Nephron (organoid): ENCODE measurements at regions not wholly inside any gene's neighbourhood (a gene's known extent, or its start where the extent isn't known, plus 50 kb on each side); places are given as distances from the start of the nearest gene placed in this dataset.

Experiments
- H3K27ac Mint-ChIP-seq, 3 experiments: 2 replicates each; pipeline ENCODE4 v1.8.0; 2020; ENCODE audit warnings: mixed read lengths in 3 of 3, mild to moderate bottlenecking in 2 of 3, moderate library complexity in 1 of 3
- H3K27me3 Mint-ChIP-seq: 2 replicates; pipeline ENCODE4 v1.8.0; 2021; ENCODE audit warnings: low read depth, mild to moderate bottlenecking, moderate library complexity, mixed read lengths
- H3K36me3 Mint-ChIP-seq: 2 replicates; pipeline ENCODE4 v1.8.0; 2020; ENCODE audit warnings: low read depth, mixed read lengths
- H3K4me1 Mint-ChIP-seq: 2 replicates; pipeline ENCODE4 v1.8.0; 2020; ENCODE audit warnings: mixed read lengths
- H3K4me3 Mint-ChIP-seq, 3 experiments: 2 replicates each; pipeline ENCODE4 v1.8.0; 2020; ENCODE audit warnings: mild to moderate bottlenecking in 3 of 3, mixed read lengths in 3 of 3, moderate library complexity in 2 of 3
- H3K9me3 Mint-ChIP-seq: 2 replicates; pipeline ENCODE4 v1.8.0; 2020; ENCODE audit warnings: mixed read lengths
- CTCF ChIP-seq, 3 experiments: fragments of 200-600 bp; sonication (generic); IDR thresholded peaks; one replicate each; pipeline ENCODE4 v1.5.0; 2021; ENCODE audit warnings: antibody characterized with exemption in 3 of 3; ENCODE audit not compliant: unreplicated experiment in 3 of 3

- no peaks in the 10 kb centered on the region for H3K27me3 Mint-ChIP-seq
Observed at GRCh38 chr7:25985196-25985595, 166.8 kb upstream of the NFE2L3 start.

DNA sequence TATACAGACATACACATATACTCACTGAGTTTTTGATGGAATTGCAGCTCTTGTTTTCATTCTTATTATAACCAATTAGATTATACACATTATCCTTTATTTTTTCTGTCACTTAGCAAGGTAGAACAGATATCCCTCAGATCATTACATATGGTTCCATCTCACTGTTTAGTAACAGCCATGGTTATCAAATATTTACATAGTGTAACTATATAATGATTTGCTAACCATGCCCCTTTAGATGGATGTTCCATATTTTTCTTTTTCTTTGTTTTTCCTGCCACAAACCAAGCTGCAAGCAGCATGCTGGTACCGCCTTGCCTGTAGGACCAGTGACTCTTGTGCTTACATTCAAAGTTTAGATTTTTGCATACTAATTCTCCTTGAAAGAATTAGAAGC, 163.4 kb upstream of the NFE2L3 start:
- no peaks in the 10 kb centered on the region for H3K9me3 Mint-ChIP-seq
- H3K36me3 Mint-ChIP-seq, result no peaks in the 10 kb centered on the region
- peak overlapping the region in 2 of 3 experiments; percentile 3 to 69 for H3K27ac Mint-ChIP-seq
- no peak for TF ChIP-seq CTCF (IDR thresholded peaks at IDR 0.05; ENCODE audit: unreplicated experiment in 3 of 3)
- H3K27me3 Mint-ChIP-seq, result peaks cover 4% of the 10 kb centered on the region
- H3K4me1 Mint-ChIP-seq, result peaks cover 15% of the 10 kb centered on the region
- H3K4me3 Mint-ChIP-seq, result no peak overlapping the region

More at GRCh38 chr7:25985196-25985595, 166.8 kb upstream of the NFE2L3 start:
- no peak overlapping the region for H3K27ac Mint-ChIP-seq
- no peak for TF ChIP-seq CTCF (IDR thresholded peaks at IDR 0.05; ENCODE audit: unreplicated experiment in 3 of 3)
- no peaks in the 10 kb centered on the region for H3K9me3 Mint-ChIP-seq
- H3K36me3 Mint-ChIP-seq, result no peaks in the 10 kb centered on the region
- no peak overlapping the region for H3K4me3 Mint-ChIP-seq
- H3K4me1 Mint-ChIP-seq, result peaks cover 12% of the 10 kb centered on the region

GRCh38 chr7:25989140-25989705, 162.8 kb upstream of the NFE2L3 start:
- no peak for TF ChIP-seq CTCF (IDR thresholded peaks at IDR 0.05; ENCODE audit: unreplicated experiment in 3 of 3)
- H3K27ac Mint-ChIP-seq, result peak overlapping the region; percentile 3 to 69 (median 26)
- no peaks in the 10 kb centered on the region for H3K9me3 Mint-ChIP-seq
- peaks cover 15% of the 10 kb centered on the region for H3K4me1 Mint-ChIP-seq
- H3K36me3 Mint-ChIP-seq, result no peaks in the 10 kb centered on the region
- peaks cover 4% of the 10 kb centered on the region for H3K27me3 Mint-ChIP-seq
- no peak overlapping the region for H3K4me3 Mint-ChIP-seq

DNA sequence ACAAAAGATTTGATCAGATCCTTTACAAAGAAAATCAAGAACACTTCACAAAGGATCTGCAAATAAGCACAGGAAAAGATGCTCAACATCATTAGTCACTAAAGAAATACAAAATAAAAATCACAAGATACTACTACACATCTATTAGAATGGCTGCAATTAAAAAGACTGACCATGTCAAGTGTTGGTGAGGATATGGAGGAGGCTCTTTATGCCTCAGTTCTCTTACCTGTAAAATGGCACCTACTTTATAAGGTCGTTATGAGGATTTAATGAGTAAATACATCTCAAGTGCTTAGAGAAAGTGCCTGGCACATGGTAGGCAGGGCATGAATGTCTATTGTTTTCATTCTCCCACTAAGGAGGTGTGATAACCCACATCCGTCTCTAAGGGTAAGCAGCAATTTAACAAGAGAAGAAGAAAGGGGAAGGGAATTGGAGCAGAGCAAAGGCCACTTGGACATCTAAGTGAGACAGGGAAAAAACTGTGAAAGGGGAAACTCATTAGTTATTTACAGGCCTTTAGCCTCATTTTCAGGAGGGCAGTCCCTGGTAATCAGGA, 157.5 kb upstream of the NFE2L3 start:
- H3K4me1 Mint-ChIP-seq, result peaks cover 20% of the 10 kb centered on the region

DNA sequence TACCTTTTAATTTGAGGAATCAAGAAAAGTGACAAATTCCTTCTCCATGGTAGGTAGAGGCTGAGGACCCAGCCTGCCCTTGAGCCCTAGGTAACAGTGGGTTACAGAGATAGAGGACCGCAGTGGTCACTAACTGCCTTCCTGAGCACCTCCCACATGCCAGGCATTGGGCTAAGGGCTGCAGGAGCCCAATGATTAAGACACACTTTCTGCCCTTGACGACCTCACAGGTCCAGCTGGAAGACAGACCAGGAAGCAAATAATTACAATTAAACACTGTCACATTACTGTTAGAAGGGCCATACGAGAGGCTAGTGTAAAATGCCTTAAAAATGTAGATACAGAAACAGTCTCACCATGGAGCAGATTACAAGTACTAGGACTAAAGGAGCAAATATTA, 156.8 kb upstream of the NFE2L3 start:
- Mint-ChIP-seq H3K4me1 (peaks cover 14% of the 10 kb centered on the region), H3K27me3 (peaks cover 4% of the 10 kb centered on the region), H3K4me3 (no peak overlapping the region), H3K27ac (no peak overlapping the region), H3K36me3 (no peaks in the 10 kb centered on the region), H3K9me3 (no peaks in the 10 kb centered on the region)
- TF ChIP-seq CTCF (IDR thresholded peaks at IDR 0.05; ENCODE audit: unreplicated experiment in 3 of 3), result no peak

More for the DNA sequence above, 157.5 kb upstream of the NFE2L3 start:
- no peaks in the 10 kb centered on the region for H3K36me3 Mint-ChIP-seq
- no peak overlapping the region for H3K27ac Mint-ChIP-seq
- H3K27me3 Mint-ChIP-seq, result peaks cover 4% of the 10 kb centered on the region
- no peak for TF ChIP-seq CTCF (IDR thresholded peaks at IDR 0.05; ENCODE audit: unreplicated experiment in 3 of 3)
- no peak overlapping the region for H3K4me3 Mint-ChIP-seq
- H3K9me3 Mint-ChIP-seq, result no peaks in the 10 kb centered on the region

DNA sequence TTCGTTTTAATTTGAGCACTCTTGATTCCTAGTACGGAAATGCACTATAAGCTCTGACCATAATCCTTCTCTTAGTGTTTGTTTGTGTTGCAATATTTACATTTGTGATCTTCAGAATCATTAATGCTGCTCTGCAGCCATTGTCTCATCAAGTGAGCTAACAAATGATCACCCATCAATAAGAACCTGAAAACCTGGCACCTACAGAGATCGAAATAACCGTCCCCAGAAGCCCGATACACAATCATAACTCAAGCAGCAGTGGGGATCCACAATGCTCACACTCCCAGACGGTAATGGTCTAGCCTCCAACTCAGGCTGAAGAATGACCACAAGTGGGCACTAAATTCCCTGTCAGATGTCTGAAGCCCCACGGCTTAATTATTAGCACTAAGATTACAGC, 156.0 kb upstream of the NFE2L3 start:
- TF ChIP-seq CTCF (IDR thresholded peaks at IDR 0.05; ENCODE audit: unreplicated experiment in 3 of 3), result no peak
- Mint-ChIP-seq H3K36me3 (no peaks in the 10 kb centered on the region), H3K27ac (no peak overlapping the region), H3K9me3 (no peaks in the 10 kb centered on the region), H3K4me3 (no peak overlapping the region), H3K4me1 (peaks cover 11% of the 10 kb centered on the region), H3K27me3 (peaks cover 3% of the 10 kb centered on the region)
